ENCODE measurements at regions not wholly inside any gene's neighbourhood (a gene's known extent, or its start where the extent isn't known, plus 50 kb on each side); places are given as distances from the start of the nearest gene placed in this dataset.

DNA sequence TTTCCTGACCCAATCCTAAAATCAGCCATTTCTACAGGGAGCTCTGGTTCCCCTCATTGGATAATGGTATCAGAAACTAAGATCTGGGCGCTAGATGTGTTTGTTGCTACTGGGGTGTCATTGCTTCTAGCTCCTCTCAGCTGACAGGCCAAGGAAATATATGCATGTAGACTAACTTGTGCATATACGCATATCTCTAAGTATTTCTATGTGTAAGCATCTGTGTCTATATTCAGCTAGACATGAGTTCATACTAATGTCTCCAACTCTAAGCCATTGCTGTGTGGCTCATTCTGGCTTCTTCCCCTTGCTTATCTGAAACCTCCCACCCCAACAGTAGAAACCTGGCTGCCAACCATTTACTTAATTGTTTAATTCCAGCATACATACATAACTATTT, 130.3 kb upstream of the MAGI3 start:
- no peak for DNase-seq (ENCODE audit: low read depth in 2 of 2)

DNA sequence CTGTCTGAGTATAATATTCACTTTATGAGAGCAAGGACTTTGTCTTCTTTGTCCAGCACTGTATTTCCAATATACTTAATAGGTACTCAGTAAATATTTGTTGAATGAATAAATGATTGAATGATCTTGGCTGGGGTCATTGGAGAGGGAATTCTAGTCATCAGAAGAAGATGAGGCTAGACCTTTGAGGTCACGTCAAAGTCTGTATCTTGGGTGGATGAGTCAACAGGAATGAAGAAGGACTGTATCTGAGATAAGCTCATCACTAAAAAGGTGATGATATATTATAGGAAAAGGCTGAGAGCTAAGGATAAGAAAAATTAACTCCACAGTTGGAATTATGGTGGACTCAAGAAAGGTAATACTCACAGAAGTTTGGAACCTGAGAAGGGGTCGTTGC, 125.1 kb upstream of the MAGI3 start:
- no peak for DNase-seq (ENCODE audit: low read depth in 2 of 2)

DNA sequence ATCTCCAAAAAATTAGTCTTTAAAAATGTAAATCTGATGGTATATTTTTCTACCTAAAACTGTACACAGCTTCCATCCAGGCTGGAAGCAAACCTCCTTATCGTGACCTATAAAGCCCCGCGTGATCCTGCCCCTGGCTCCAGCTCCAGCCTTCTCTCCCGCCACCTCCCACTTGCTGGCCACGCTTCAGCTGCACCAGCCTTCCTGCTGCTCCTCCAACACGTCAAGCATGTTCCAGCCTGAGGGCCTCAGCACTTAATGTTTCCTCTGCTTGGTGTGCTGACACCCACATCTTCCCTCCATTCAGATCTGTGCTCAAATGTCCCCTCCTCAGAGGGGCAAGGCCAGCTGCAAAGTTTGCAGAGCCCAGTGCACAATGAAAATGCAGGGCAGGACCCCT, 123.5 kb upstream of the MAGI3 start:
- no peak for DNase-seq (ENCODE audit: low read depth in 2 of 2)

DNA sequence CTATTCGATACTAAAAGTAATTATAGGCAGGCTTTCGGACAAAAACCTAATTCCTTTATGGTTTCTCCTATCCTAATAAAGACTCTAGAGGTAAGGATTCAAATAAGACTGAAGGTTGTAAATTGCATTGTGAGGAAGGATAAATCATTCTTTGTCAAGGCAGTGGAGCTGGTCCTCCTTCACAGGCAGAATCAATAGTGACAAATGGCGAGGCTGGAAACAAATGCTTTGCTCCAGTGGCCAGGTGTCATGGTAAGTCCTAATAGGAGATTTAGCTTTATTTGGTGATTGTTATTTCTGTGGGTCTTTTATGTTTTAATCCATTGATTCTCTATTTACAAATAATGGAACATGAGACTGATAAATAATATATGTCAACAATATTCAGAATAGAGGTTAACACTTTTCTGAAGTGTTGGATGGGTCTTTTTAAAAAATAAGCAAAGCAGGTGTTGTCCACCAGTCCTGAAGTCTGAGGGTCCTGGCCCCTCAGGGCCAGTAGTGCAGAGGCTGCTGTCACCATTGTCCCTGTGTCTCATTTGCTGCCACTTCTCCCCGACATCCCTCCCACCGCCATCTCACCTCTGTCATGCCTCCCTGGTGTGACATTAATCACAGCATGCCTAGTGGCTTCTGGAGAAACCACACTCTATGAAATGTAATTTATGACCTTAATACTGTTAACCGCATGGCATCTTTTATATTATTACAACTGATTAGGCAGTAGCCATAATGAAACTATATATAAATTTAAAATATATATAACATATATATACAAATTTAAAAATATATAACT, 120.9 kb upstream of the MAGI3 start:
- DNase-seq (ENCODE audit: low read depth in 2 of 2), result no peak

DNA sequence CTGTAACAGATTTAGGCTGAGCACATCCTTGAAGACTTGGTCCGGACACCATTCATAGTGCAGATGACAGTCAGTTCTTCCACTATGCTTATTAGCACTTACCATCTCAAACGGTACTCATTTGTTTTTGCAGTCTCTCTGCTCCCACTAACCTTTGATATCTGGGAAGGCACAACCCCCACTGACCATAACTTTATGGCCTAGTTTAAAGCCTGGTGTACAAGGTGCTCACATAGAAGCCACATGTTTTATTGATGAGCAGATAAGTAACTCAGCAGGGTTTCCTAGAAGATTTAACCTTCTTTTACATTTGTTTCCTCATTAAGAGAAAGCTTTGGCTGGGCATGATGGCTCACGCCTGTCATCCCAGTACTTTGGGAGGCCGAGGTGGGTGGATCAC, 119.3 kb upstream of the MAGI3 start:
- no peak for DNase-seq (ENCODE audit: low read depth in 2 of 2)

- DNase-seq (ENCODE audit: low read depth in 2 of 2), result no peak
Observed at GRCh38 chr1:113275083-113275482, 115.2 kb upstream of the MAGI3 start.

DNA sequence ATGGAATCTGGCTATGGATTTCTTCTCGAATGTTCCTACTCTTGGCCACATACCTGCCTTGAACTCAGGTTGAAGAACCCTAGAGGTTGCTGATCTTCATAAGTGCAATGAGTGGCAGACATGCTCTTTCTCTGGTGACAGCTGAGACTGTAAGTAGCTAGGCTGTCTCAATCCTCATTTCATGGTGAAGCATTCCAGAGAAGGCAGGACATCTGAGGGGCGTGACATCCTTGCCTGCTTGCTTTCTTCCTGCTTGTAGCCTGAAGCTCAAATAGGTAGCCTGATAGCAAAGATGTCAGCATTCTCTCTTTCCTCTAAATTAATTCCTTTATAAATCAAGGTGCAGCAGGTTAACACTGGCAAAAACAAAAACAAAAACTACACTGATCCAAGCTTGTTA, 114.6 kb upstream of the MAGI3 start:
- DNase-seq (ENCODE audit: low read depth in 2 of 2), result no peak

GRCh38 chr1:113276507-113276906, 113.8 kb upstream of the MAGI3 start:
- no peak for DNase-seq (ENCODE audit: low read depth in 2 of 2)

- DNase-seq (ENCODE audit: low read depth in 2 of 2), result no peak
Observed at GRCh38 chr1:113278371-113278770, 111.9 kb upstream of the MAGI3 start.

DNA sequence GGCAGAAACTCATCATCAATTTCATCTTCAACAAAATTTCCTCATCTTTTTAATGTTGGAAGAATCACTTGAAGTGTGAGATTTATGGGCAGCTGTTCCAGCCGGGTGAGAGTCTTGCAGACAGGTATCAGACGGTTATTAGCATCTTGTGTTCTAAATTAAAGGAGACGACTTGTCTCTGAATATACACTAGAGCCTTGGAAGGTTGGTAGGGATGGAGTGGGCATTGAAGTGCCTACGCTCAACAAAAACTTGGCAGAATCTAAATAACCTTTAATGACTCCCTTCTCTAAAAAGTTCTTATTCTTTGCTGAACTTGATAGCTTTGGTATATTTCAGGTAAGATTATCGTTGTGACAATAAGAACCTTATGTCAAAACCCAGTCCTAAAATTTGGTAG, 111.5 kb upstream of the MAGI3 start:
- no peak for DNase-seq (ENCODE audit: low read depth in 2 of 2)

DNA sequence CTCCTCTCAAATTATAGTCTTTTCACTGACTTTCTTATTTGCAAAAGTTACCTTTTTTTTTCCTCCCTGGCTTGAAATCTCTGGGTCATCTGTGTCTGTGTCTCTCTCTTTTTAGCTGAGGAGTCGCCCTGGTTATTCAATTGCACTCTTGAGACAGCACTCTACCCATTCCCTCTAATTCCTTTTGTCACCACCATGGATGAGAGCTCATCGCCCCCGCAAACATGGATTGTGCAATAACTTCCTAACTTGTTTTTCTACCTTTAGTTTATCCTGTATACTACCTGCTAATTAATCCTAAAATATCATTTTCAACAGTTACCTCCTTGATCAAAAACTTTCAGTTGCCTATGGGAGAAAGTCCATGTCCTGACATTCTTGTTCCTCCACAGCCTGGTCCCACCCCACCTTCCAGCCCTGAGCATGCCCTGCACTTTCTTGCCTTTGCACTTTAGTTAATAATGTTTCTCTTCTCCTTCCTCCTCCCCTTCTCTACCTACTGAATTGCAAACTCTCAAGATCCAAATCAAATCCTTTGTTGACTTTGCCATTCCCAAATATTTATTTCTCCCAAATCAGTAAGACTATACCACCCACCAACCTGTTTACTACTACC, 110.4 kb upstream of the MAGI3 start:
- DNase-seq (ENCODE audit: low read depth in 2 of 2), result no peak

GRCh38 chr1:113280581-113280980, 109.7 kb upstream of the MAGI3 start:
- DNase-seq (ENCODE audit: low read depth in 2 of 2), result no peak

DNA sequence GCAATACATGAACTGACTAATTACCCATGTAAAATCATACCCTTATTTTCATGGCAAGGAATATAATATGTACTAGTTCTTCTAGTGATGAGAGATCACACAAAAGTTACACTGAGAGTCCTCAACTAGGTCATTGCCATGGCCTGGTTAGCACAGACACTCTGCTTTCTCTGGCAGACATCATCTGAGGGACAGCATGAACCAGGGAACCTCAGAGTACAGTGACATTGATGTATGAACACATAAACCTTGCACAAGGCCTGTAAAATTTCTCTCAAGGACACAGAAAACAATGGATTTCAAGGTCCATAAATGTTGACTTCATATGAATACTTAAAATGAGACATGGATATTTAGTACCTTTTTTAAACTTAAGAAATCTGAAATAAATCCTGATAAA, 108.8 kb upstream of the MAGI3 start:
- DNase-seq (ENCODE audit: low read depth in 2 of 2), result no peak

- DNase-seq (ENCODE audit: low read depth in 2 of 2), result no peak
Observed at GRCh38 chr1:113282008-113282892, 108.1 kb upstream of the MAGI3 start.

DNA sequence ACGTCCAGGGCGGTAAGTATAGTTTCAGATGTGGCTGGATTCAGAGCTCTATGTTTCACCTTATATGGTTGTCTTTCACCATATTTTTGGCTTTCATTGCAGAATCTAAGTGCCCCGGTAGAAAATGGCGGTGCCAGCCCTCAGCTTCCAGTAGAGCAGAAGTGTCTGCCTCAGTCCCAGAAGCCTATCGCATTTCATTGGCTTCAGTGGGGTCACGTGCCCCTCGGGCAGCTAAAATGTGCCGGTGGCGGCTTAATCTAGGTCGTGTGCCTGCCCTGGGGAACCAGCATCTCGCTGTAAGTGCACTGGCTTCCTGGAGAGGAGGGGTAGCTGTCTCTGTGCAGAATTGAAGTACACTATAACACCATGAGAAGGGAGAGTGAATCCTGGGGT, 107.4 kb upstream of the MAGI3 start:
- no peak for DNase-seq (ENCODE audit: low read depth in 2 of 2)

- DNase-seq (ENCODE audit: low read depth in 2 of 2), result no peak
Observed at GRCh38 chr1:113283914-113284313, 106.4 kb upstream of the MAGI3 start.

- DNase-seq (ENCODE audit: low read depth in 2 of 2), result no peak
Observed at GRCh38 chr1:113286156-113286555, 104.2 kb upstream of the MAGI3 start.

DNA sequence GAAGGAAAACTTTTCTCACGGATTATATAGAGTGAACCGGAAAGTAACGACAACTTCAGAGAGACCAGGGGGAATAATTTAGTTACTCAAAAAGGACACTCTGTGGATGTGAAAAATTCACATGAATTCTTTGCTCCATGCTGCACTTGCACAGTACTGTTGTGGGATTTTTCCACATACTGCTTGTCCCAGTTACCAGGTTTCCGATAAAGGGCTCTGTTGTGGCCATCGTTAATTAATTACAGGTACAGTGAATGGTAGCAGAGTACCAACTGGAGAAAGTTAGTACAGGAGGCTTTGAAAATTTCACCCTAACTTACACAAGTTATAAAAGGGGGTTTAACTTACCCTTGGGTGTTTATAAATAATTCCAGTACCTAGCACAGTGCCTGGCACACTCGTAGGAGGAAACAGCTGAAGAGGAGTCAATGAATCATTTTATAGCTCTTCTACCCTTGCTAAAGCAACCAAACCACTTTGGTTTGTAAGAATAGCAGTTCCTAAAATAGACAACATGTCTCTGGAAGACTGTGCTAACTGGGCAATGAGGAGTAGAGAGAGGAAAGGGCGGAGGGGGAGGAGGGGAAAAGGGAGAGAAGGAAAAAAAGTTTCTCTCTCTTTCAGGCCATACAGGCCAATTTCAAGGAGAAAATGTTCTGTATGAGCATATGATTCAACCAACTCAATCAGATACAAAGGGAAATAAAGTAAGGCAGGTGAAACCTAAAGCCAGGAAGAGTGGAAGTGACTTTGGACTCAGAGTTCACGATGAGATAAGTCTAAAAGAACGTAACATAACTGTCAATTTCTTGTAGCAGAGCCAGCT, 98.3 kb upstream of the MAGI3 start:
- no peak for DNase-seq (ENCODE audit: low read depth in 2 of 2)

- DNase-seq (ENCODE audit: low read depth in 2 of 2), result no peak
Observed at GRCh38 chr1:113292603-113293255, 97.6 kb upstream of the MAGI3 start.

- DNase-seq (ENCODE audit: low read depth in 2 of 2), result no peak
Observed at GRCh38 chr1:113293256-113293626, 97.1 kb upstream of the MAGI3 start.

- DNase-seq (ENCODE audit: low read depth in 2 of 2), result no peak
Observed at GRCh38 chr1:113297749-113298148, 92.6 kb upstream of the MAGI3 start.

All from dermis microvascular lymphatic vessel endothelial cell (primary cell).